NB4 (cell line): ENCODE measurements at regions not wholly inside any gene's neighbourhood (a gene's known extent, or its start where the extent isn't known, plus 50 kb on each side); places are given as distances from the start of the nearest gene placed in this dataset.

ENCODE experiments used
- DNase-seq: peaks from one replicate; pipeline ENCODE4 v3.0.0; 2010; ENCODE audit warnings: low read depth
- H3K4me3 ChIP-seq: one replicate; pipeline ENCODE4 v1.5.1; 2011; ENCODE audit warnings: mild to moderate bottlenecking, low read depth, low read length, moderate library complexity
- CTCF ChIP-seq: IDR thresholded peaks from one replicate; pipeline ENCODE4 v1.5.1; 2012; ENCODE audit warnings: low read depth, low read length
- MAX ChIP-seq: IDR thresholded peaks from 2 replicates; pipeline ENCODE4 v1.6.1; 2011; ENCODE audit warnings: low read depth, low read length
- MYC ChIP-seq: IDR thresholded peaks from 2 replicates; pipeline ENCODE4 v1.6.1; 2011; ENCODE audit warnings: low read depth, low read length
- POLR2A ChIP-seq: IDR thresholded peaks from 2 replicates; pipeline ENCODE4 v1.6.1; 2011; ENCODE audit warnings: mild to moderate bottlenecking; ENCODE audit not compliant: insufficient read length; ENCODE audit errors: extremely low read depth

GRCh38 chr20:61149636-61150035 lies 102.4 kb upstream of the CDH4 start:
- TF ChIP-seq MAX: no peak
- no peak for TF ChIP-seq CTCF
- TF ChIP-seq MYC: no peak
- no peak for TF ChIP-seq POLR2A
- no peak overlapping the region for H3K4me3 ChIP-seq
- no peak for DNase-seq

- H3K4me3 ChIP-seq: no peak overlapping the region
- DNase-seq: no peak
- TF ChIP-seq POLR2A: no peak
- TF ChIP-seq CTCF: no peak
- no peak for TF ChIP-seq MAX
- TF ChIP-seq MYC: no peak
These were observed 94.8 kb upstream of the CDH4 start for GRCh38 chr20:61157301-61157700.

- no peak for DNase-seq
- TF ChIP-seq MYC (no peak), CTCF (no peak), MAX (no peak), POLR2A (no peak)
- no peak overlapping the region for H3K4me3 ChIP-seq
These were observed 91.9 kb upstream of the CDH4 start for GRCh38 chr20:61159957-61160686.

GRCh38 chr20:61161726-61162390 lies 90.2 kb upstream of the CDH4 start:
- H3K4me3 ChIP-seq: no peak overlapping the region
- DNase-seq: peak; percentile 11
- TF ChIP-seq CTCF (peak; percentile 1), MYC (no peak)

- H3K4me3 ChIP-seq: no peak overlapping the region
- TF ChIP-seq POLR2A: no peak
- no peak for TF ChIP-seq MYC
- no peak for TF ChIP-seq CTCF
- no peak for TF ChIP-seq MAX
- no peak for DNase-seq
These were observed 89.6 kb upstream of the CDH4 start for GRCh38 chr20:61162451-61162850.

GRCh38 chr20:61163031-61163430 lies 89.0 kb upstream of the CDH4 start:
- DNase-seq: no peak
- no peak overlapping the region for H3K4me3 ChIP-seq
- TF ChIP-seq POLR2A: no peak
